H1 (cell line): ENCODE measurements at regions not wholly inside any gene's neighbourhood (a gene's known extent, or its start where the extent isn't known, plus 50 kb on each side); places are given as distances from the start of the nearest gene placed in this dataset.

Source experiments
- BRCA1 ChIP-seq: IDR thresholded peaks from 2 replicates; pipeline ENCODE4 v1.6.1; 2012; ENCODE audit warnings: low read depth, low read length, improper control_type of control experiment
- CHD1 ChIP-seq: IDR thresholded peaks from 2 replicates; pipeline ENCODE4 v1.6.1; 2012; ENCODE audit warnings: low read depth, low read length, improper control_type of control experiment
- SUZ12 ChIP-seq: fragments of 200-600 bp; sonication (generic); IDR thresholded peaks from 2 replicates; pipeline ENCODE4 v1.6.1; 2012; ENCODE audit warnings: mild to moderate bottlenecking, inconsistent platforms, low read length, moderate library complexity, mixed read lengths
- TF ChIP-seq, protein P1 (sequence below): fragments of 300-600 bp; sonication (generic); IDR thresholded peaks from 2 replicates; pipeline ENCODE4 v1.7.1; 2012; ENCODE audit warnings: low read length, moderate library complexity, mild to moderate bottlenecking, inconsistent platforms; ENCODE audit not compliant: insufficient replicate concordance

- TF ChIP-seq, protein P1, sequence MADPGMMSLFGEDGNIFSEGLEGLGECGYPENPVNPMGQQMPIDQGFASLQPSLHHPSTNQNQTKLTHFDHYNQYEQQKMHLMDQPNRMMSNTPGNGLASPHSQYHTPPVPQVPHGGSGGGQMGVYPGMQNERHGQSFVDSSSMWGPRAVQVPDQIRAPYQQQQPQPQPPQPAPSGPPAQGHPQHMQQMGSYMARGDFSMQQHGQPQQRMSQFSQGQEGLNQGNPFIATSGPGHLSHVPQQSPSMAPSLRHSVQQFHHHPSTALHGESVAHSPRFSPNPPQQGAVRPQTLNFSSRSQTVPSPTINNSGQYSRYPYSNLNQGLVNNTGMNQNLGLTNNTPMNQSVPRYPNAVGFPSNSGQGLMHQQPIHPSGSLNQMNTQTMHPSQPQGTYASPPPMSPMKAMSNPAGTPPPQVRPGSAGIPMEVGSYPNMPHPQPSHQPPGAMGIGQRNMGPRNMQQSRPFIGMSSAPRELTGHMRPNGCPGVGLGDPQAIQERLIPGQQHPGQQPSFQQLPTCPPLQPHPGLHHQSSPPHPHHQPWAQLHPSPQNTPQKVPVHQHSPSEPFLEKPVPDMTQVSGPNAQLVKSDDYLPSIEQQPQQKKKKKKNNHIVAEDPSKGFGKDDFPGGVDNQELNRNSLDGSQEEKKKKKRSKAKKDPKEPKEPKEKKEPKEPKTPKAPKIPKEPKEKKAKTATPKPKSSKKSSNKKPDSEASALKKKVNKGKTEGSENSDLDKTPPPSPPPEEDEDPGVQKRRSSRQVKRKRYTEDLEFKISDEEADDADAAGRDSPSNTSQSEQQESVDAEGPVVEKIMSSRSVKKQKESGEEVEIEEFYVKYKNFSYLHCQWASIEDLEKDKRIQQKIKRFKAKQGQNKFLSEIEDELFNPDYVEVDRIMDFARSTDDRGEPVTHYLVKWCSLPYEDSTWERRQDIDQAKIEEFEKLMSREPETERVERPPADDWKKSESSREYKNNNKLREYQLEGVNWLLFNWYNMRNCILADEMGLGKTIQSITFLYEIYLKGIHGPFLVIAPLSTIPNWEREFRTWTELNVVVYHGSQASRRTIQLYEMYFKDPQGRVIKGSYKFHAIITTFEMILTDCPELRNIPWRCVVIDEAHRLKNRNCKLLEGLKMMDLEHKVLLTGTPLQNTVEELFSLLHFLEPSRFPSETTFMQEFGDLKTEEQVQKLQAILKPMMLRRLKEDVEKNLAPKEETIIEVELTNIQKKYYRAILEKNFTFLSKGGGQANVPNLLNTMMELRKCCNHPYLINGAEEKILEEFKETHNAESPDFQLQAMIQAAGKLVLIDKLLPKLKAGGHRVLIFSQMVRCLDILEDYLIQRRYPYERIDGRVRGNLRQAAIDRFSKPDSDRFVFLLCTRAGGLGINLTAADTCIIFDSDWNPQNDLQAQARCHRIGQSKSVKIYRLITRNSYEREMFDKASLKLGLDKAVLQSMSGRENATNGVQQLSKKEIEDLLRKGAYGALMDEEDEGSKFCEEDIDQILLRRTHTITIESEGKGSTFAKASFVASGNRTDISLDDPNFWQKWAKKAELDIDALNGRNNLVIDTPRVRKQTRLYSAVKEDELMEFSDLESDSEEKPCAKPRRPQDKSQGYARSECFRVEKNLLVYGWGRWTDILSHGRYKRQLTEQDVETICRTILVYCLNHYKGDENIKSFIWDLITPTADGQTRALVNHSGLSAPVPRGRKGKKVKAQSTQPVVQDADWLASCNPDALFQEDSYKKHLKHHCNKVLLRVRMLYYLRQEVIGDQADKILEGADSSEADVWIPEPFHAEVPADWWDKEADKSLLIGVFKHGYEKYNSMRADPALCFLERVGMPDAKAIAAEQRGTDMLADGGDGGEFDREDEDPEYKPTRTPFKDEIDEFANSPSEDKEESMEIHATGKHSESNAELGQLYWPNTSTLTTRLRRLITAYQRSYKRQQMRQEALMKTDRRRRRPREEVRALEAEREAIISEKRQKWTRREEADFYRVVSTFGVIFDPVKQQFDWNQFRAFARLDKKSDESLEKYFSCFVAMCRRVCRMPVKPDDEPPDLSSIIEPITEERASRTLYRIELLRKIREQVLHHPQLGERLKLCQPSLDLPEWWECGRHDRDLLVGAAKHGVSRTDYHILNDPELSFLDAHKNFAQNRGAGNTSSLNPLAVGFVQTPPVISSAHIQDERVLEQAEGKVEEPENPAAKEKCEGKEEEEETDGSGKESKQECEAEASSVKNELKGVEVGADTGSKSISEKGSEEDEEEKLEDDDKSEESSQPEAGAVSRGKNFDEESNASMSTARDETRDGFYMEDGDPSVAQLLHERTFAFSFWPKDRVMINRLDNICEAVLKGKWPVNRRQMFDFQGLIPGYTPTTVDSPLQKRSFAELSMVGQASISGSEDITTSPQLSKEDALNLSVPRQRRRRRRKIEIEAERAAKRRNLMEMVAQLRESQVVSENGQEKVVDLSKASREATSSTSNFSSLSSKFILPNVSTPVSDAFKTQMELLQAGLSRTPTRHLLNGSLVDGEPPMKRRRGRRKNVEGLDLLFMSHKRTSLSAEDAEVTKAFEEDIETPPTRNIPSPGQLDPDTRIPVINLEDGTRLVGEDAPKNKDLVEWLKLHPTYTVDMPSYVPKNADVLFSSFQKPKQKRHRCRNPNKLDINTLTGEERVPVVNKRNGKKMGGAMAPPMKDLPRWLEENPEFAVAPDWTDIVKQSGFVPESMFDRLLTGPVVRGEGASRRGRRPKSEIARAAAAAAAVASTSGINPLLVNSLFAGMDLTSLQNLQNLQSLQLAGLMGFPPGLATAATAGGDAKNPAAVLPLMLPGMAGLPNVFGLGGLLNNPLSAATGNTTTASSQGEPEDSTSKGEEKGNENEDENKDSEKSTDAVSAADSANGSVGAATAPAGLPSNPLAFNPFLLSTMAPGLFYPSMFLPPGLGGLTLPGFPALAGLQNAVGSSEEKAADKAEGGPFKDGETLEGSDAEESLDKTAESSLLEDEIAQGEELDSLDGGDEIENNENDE: no peak
- no peak for TF ChIP-seq BRCA1
- TF ChIP-seq CHD1: no peak
- TF ChIP-seq SUZ12: no peak
- TF ChIP-seq, all 59 proteins: peak for 0
Observed at GRCh38 chr14:34336501-34336900, 125.5 kb downstream of the SPTSSA start (continued).
